ENCODE measurements at regions not wholly inside any gene's neighbourhood (a gene's known extent, or its start where the extent isn't known, plus 50 kb on each side); places are given as distances from the start of the nearest gene placed in this dataset.

GRCh38 chr3:61450866-61451265, 110.5 kb upstream of the PTPRG start:
- no peak for TF ChIP-seq EGR1 (IDR thresholded peaks at IDR 0.05; ENCODE audit: low read depth in 2 of 2)
- no peak for TF ChIP-seq RAD21 (IDR thresholded peaks at IDR 0.05)
- TF ChIP-seq TAF1 (conservative IDR thresholded peaks at IDR 0.05) = no peak
- TF ChIP-seq NR2F2 (IDR thresholded peaks at IDR 0.05) = no peak
- TF ChIP-seq JUND (IDR thresholded peaks at IDR 0.05) = no peak
- TF ChIP-seq HNF4G (IDR thresholded peaks at IDR 0.05) = no peak
- TF ChIP-seq REST (IDR thresholded peaks at IDR 0.05) = no peak
- TF ChIP-seq SP1 (IDR thresholded peaks at IDR 0.05) = no peak
- no peak for TF ChIP-seq RXRA (IDR thresholded peaks at IDR 0.05)
- no peak for TF ChIP-seq ATF3 (IDR thresholded peaks at IDR 0.05)
- no peak for TF ChIP-seq GABPA (IDR thresholded peaks at IDR 0.05 in 1 of 2, conservative IDR thresholded peaks at IDR 0.05 in 1 of 2)
- TF ChIP-seq FOXA1 (IDR thresholded peaks at IDR 0.05) = no peak
- H3K4me1 ChIP-seq (ENCODE audit: control insufficient read depth in 4 of 4, insufficient read depth in 4 of 4, low read length in 3 of 4) = no peaks in the 10 kb centered on the region
- no peak for DNase-seq (ENCODE audit: low spot score)
- H3K27me3 ChIP-seq (ENCODE audit: control insufficient read depth in 4 of 4, insufficient read depth in 4 of 4, low read length in 3 of 4) = no peaks in the 10 kb centered on the region
- no peaks in the 10 kb centered on the region for H3K36me3 ChIP-seq (ENCODE audit: control insufficient read depth in 4 of 4, insufficient read depth in 3 of 4, low read depth in 1 of 4, low read length in 3 of 4)
- no peak overlapping the region for H3K4me3 ChIP-seq (ENCODE audit: low read depth in 1 of 3, low read length in 3 of 3)
- H3K9me3 ChIP-seq (ENCODE audit: control insufficient read depth in 4 of 4, low read length in 3 of 4) = no peaks in the 10 kb centered on the region
- H3K27ac ChIP-seq (ENCODE audit: low read depth in 1 of 2, low read length in 2 of 2) = no peak overlapping the region
- 77% methylated on average over 2 of the region's 2 CpGs for WGBS
- H3K9ac ChIP-seq (ENCODE audit: low read depth in 1 of 2, low read length in 2 of 2) = no peak overlapping the region

- Histone ChIP-seq H3K27me3 (ENCODE audit: control insufficient read depth in 4 of 4, insufficient read depth in 4 of 4, low read length in 3 of 4) (no peaks in the 10 kb centered on the region), H3K4me1 (ENCODE audit: control insufficient read depth in 4 of 4, insufficient read depth in 4 of 4, low read length in 3 of 4) (no peaks in the 10 kb centered on the region), H3K27ac (ENCODE audit: low read depth in 1 of 2, low read length in 2 of 2) (no peak overlapping the region), H3K9me3 (ENCODE audit: control insufficient read depth in 4 of 4, low read length in 3 of 4) (no peaks in the 10 kb centered on the region), H3K4me3 (ENCODE audit: low read depth in 1 of 3, low read length in 3 of 3) (no peak overlapping the region), H3K36me3 (ENCODE audit: control insufficient read depth in 4 of 4, insufficient read depth in 3 of 4, low read depth in 1 of 4, low read length in 3 of 4) (no peaks in the 10 kb centered on the region), H3K9ac (ENCODE audit: low read depth in 1 of 2, low read length in 2 of 2) (no peak overlapping the region)
- 96% methylated on average over 4 of the region's 4 CpGs for WGBS
- no peak for DNase-seq (ENCODE audit: low spot score)
- TF ChIP-seq RAD21 (IDR thresholded peaks at IDR 0.05) (no peak), EGR1 (IDR thresholded peaks at IDR 0.05; ENCODE audit: low read depth in 2 of 2) (no peak)
These were observed 109.5 kb upstream of the PTPRG start for GRCh38 chr3:61451841-61452240.

- H3K4me1 ChIP-seq (ENCODE audit: control insufficient read depth in 4 of 4, insufficient read depth in 4 of 4, low read length in 3 of 4) = no peaks in the 10 kb centered on the region
- WGBS = 90% methylated on average over 6 of the region's 6 CpGs
- H3K4me3 ChIP-seq (ENCODE audit: low read depth in 1 of 3, low read length in 3 of 3) = no peak overlapping the region
- no peaks in the 10 kb centered on the region for H3K36me3 ChIP-seq (ENCODE audit: control insufficient read depth in 4 of 4, insufficient read depth in 3 of 4, low read depth in 1 of 4, low read length in 3 of 4)
- no peaks in the 10 kb centered on the region for H3K27me3 ChIP-seq (ENCODE audit: control insufficient read depth in 4 of 4, insufficient read depth in 4 of 4, low read length in 3 of 4)
- no peaks in the 10 kb centered on the region for H3K9me3 ChIP-seq (ENCODE audit: control insufficient read depth in 4 of 4, low read length in 3 of 4)
- no peak overlapping the region for H3K9ac ChIP-seq (ENCODE audit: low read depth in 1 of 2, low read length in 2 of 2)
- no peak overlapping the region for H3K27ac ChIP-seq (ENCODE audit: low read depth in 1 of 2, low read length in 2 of 2)
- no peak for DNase-seq (ENCODE audit: low spot score)
- TF ChIP-seq ATF3 (IDR thresholded peaks at IDR 0.05) (no peak), REST (IDR thresholded peaks at IDR 0.05) (no peak), FOXA1 (IDR thresholded peaks at IDR 0.05) (no peak), NR2F2 (IDR thresholded peaks at IDR 0.05) (no peak), HNF4G (IDR thresholded peaks at IDR 0.05) (no peak), ZBTB33 (IDR thresholded peaks at IDR 0.05) (no peak), YY1 (IDR thresholded peaks at IDR 0.05) (no peak), GABPA (IDR thresholded peaks at IDR 0.05 in 1 of 2, conservative IDR thresholded peaks at IDR 0.05 in 1 of 2) (no peak), MAX (IDR thresholded peaks at IDR 0.05) (no peak)
These were observed 108.8 kb upstream of the PTPRG start for GRCh38 chr3:61452535-61453090.

All from liver (tissue), 7 donors.